Mesenteric fat pad (tissue), 1 donor: ENCODE measurements at regions not wholly inside any gene's neighbourhood (a gene's known extent, or its start where the extent isn't known, plus 50 kb on each side); places are given as distances from the start of the nearest gene placed in this dataset.
"Not testable (repeated sequence)": the region's sequence is repeated elsewhere in the genome, so short reads cannot be mapped to it uniquely, and the experiment has no call there.

Experiments
- DNase-seq: peaks from one replicate; pipeline ENCODE4 v3.0.0-alpha.2; 2020; ENCODE audit warnings: low spot score
- donor health status: DM: yes; HTN: yes; CAD: no.

DNA sequence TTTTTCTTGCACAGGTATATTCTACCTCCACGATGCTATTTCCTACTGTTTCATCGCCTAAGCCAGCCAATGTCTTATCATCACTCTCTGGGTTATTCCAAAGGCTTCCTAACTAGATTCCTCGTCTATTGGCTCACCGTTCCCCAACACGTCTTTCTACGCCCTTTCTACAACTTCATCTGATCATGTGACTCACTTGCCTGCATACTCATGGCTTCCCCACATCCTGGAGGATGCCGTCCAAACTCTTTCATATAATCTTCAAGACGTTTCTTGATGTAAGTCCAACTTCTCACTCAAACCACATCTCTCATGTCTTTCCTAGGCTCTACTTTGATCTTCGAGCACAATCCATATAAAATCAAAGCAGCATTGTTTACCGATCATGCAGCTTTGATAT lies 322.0 kb upstream of the PPARGC1A start:
- DNase-seq = no peak

DNA sequence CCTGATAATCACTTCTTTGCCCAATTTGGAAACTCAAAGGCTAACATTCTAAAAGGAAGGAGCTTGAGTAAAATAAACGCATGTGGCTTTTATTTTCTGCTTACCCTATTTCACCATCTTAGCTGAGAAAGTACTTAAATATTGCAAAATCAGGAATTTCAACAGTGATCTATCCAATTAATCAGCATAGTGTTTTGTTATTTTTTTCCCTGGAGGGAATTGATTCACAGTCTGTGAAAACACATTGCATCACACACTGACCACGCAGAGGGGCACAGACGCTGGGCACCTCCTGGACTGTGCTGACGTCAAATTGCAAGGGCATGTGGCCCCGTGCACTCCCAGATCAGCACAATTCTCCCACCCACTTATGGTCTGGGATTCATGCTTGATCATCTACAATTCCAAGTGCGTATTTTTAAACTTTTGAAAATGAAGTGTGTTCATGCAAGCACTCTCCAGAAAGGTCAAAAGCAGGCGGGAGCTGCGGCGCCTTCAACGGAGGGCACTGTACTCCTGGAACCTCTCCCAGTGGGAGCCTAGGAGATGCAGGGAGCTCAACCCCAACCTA lies 320.6 kb upstream of the PPARGC1A start:
- no peak for DNase-seq

DNA sequence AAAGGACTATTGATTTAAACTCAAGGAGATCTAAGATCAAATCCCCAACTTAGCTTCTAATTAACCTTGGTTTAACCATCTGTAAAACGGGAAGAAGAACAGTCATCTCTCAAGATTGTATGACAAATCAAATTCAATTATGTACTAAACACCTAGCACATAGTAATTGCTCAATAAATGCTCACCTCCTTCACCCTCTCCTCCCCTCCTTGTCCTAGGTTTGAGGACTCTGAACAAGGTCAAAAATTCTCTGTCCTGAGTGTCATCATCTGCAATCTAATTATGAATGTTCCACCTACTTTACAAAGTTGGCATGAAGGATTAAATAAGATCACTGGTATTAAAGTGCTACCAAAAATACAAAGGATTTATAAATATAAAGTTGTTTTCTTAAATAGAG lies 320.1 kb upstream of the PPARGC1A start:
- no peak for DNase-seq

DNA sequence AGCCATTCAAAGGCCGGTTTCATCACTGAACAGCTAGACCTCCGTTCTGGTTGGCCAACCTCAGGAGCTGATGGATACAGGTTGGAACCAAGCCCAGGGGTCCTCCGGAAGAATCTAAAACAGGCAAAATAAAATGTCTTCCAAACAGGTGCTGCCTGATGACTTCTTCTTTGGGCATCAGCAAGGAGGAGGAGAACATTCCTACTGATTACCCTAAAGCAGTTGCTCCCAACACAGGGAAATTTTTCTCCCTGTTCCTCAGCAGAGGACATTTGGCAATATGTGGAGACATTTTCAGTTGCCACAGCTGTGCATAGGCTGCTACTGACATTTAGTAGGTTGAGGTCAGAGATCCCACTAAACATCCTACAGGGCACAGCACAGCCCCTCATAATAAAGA lies 319.3 kb upstream of the PPARGC1A start:
- DNase-seq = no peak

DNA sequence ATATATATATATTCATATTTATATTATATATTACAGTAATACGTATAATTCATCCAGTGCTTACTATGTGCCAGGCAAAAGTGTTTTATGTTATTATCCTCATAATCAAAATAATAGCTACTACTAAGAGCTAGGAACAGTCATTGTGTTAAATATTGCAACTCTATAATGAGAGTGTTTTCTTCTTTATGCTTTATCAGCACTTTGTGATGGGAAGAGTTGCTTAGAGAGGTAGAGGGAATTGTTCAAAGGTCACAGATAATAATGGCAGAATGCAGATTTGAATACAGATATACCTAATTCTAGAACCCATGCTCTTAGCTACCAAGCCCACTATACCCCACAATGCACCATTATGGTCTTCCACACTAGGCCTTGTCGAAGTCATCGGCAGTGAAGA lies 318.8 kb upstream of the PPARGC1A start:
- DNase-seq = no peak

DNA sequence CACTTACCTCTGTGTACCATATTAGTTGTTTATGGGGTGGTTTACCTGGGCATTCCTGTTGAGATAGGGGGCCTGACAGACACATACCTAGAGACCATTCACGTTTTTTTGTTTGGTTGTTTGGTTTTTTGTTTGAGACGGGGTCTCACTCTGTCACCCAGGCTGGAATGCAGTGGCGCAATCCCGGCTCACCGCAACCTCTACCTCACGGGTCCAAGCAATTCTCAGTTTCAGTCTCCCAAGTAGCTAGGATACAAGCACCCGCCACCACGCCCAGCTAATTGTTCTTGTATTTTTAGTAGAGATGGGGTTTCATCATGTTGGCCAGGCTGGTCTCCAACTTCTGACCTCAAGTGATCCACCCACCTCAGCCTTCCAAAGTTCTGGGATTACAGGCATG lies 314.9 kb upstream of the PPARGC1A start:
- DNase-seq = not testable (repeated sequence)

DNA sequence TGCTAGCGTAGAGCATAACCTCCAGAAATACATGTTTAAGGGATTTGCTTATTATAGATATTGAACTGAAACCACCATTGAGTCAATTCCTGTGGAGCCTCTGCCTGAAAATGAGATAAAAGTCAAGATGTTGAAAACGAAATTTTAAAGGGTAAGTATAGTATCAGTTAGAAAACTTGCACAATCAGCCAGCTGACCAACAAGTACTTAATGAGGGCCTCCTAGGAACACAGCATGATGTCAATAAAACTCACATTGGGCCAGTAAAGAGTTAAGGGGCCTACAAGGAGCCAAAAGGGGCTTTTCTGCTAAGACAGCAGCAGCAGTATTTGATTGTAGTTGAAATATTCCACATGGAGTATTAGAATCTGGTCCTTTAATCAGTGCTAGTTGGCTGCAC lies 314.1 kb upstream of the PPARGC1A start:
- DNase-seq = no peak

DNA sequence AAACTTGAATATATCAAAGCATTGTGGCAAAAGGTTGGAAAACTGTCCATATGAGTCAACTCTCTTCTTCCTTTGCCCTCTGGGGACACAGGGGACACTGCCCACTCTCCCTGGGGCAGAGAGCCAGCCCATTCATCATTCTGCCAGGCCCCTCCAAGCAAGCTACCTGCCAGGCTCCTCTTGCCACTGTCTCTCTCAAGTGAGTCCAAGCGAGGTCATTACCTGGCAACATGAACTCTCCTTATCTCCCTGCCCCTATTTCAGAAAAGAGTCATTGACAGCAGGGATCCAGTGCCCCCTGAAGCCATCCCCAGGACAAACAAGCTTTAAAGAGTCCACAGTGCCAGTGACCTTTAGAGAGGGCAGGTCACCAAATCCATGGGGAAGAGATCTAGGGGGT lies 312.7 kb upstream of the PPARGC1A start:
- no peak for DNase-seq

DNA sequence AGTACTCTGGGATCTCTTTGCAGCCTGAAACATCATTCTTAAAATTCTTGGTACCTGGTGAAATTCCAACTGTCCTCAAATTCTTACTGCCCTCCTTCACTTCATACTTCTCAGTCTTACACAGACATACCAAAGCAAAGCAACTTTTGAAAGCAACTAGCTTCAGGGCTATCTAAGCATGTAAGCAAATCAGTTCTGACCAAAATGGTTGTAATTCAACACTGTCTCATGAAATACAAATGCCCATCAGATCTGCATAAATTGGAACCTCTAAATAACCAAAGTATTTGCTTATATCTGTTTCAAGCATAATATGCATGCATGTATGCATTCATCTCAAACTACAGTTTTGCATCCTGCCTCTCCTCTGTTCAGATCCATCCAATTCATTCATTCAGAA lies 308.1 kb upstream of the PPARGC1A start:
- no peak for DNase-seq

DNA sequence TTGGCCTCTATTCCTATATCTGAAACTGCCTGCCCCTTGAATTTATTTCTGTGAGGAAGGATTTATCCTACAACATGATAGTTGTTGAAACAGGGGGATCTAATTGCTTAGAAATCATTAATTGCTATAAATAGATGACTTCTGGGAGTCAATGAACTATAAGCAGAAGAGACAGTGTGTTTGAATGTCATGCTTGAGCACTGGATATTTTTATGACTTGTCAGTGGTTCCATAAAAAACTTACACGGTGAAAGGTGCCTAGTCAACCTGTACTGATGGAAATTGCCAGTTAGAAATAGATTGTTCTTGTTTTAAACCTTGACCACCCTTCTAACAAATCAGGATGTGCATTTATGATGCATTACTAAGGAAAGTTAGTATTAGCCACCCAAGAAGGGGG lies 306.9 kb upstream of the PPARGC1A start:
- DNase-seq = no peak

DNA sequence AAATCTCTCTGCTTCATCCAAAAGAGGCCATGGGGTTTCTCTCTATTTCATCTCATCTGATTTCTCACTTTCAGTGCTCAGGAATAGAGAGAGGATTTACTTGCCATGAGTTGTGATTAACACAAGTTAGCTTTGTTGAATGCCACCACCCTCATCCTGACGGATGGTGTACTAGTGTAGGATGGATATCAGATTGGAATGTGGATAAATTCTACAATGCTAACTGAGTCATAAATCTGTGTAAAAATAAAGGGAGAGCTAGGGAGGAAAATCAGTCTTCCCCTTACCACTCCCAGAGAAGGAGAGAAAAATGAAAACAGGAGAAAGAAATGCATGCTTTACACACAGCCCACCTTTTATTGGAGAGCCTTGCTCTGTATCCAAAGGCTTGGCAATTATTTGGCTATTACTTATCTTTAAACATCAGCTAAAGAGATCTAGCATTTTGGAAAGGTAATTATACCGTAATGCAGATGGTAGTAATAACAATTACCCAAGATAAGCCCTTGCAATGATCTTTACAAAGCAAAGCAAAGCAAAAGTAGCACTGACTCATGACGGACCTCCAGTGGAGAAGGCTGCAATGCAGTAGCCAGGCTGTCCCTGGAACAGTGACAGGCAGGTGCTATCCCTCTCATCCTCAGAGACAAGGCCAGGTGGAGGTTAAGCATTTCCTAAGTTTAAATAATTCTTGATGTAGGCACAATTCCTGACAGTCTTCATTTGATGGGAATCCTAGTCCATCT lies 306.3 kb upstream of the PPARGC1A start:
- no peak for DNase-seq

DNA sequence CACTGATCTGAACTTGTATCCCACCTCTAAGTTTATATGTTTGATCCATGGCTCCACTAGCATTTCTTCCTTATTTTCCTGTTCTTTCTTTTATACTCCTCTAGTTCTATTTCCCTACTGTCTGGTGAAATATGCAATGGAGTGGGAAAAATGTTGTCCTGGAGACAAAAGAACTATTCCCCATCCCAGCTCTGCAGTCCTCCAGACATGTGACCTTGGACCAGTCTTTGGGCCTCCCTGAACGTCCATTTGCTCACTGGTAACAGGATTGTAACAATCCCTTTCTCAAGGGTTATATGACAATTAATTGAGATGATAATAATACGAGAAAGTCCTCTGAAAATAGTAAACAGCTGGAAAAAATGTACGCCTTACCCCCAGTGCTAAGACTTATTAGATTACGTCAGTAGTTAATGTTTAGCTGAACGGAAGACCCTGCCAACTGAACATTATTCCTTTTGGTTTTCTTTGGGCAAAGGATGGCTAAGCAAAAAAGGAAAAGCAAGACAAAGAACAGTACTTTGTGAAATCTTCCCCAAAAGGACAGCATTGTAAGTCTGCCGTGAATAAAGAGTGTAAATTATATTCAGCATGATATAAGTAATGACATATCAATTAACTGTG lies 302.3 kb upstream of the PPARGC1A start:
- DNase-seq = no peak

DNA sequence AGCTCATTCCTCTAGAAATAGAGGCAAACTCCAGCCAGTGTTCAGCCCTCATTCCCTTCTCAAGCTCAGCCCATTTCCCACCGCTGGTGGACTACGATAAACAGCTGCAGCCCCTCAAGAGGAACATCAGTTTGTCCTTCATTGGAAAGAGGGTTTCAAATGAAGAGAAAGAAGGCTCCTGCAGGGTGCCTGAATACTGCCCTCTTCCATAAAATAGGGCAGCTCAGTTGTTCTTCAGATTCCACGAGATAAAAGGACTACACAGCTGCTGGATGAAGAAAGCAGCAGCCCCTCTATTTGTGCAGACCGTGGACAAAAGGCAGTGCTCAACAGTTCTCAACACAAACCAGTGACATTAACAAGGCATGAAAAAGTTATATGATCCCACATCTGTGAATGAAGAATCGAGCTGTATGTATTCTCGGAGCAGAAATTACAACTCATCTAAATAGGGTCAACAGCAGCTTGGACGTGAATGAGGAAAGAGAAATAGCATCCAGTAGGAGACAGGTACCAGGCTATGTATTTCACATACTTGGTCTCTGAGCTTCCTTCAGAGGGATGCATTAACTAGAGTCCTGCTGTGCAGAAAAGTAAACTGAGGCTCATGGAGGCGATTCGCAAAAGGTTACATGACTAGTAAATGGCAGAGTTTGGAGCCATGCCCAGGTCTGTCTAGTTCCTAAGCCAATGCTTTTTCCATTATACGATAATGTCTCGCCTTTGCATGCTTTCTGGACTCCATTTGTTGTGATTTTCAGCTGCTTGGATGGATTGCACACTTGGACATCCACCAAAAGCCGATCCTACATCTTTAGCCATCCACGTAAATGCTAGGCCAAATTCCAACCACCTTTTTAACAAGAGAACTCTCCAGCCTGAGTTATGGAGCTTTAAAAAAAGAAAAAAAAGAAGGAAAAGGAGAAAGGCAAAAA lies 301.2 kb upstream of the PPARGC1A start:
- DNase-seq = no peak

DNA sequence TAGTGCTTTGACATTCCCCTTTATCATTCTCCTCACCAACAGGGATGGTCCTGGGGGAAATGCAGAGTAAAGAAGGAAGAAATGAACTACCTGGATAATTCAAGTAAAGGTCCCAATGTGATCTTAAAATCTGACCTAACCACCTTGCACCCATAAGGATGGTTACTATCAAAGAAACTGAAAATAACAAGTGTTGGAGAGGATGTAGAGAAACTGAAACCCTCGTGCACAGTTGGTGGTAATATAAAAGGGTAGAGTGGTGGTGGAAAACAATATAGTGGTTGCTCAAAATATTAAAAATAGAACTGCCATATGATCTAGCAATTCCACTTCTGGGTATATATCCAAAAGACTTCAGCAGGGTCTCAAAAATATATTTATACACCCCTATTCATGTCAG lies 298.6 kb upstream of the PPARGC1A start:
- DNase-seq = no peak

DNA sequence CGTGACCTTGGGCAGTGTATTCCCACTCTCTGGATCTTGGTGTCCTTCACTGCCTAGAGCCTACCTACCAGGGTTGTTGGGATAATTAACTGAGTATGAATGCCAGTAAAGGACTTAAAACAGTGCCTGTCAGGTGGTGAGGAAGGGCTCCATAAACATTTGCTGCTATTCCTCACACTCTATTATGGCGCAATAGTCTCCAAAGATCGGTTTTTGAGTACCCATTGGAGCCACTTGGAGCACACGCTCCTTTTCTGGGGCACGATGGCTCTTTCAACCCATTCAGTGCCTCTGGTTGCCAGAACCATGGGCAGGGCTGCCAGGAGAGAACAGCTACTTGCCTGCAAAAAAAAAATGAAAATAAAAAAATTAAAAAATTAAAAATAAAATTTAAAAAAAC lies 296.6 kb upstream of the PPARGC1A start:
- DNase-seq = no peak

DNA sequence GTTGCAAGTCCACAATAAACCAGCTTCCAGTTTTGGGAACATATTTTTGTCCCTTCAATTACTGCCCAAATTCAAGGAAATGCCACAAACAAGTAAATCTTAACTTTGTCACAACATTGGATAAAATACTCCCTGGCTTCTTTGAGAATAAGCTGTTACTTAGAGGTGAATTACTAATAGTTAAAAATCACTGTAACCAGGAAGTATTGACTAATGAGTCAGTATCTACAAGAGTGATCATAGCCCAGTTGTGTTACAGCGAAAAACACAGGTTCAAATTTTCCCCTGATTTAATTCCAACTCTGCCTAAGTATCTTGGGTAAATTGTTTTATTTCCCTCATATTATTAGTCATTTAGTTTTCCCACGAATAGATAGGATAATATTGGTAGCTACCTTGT lies 291.2 kb upstream of the PPARGC1A start:
- no peak for DNase-seq

DNA sequence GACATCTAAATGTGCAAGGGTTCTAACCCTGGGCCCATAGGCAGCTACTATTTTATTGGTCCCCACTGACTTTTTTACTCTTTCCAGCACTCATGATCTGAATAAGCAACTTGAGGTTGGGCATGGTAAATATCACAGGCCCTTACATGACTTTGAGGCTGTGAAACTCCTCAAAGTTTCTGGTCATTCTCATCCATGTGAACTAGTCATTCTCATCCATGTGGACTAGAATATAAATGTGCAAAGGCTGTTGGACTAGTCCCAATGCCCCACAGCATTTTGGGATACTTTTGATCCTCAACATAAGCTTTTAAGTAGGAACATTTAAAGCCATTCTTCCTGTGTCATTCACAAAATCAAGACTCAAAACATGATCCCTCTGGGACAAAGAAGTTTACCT lies 290.7 kb upstream of the PPARGC1A start:
- no peak for DNase-seq

DNA sequence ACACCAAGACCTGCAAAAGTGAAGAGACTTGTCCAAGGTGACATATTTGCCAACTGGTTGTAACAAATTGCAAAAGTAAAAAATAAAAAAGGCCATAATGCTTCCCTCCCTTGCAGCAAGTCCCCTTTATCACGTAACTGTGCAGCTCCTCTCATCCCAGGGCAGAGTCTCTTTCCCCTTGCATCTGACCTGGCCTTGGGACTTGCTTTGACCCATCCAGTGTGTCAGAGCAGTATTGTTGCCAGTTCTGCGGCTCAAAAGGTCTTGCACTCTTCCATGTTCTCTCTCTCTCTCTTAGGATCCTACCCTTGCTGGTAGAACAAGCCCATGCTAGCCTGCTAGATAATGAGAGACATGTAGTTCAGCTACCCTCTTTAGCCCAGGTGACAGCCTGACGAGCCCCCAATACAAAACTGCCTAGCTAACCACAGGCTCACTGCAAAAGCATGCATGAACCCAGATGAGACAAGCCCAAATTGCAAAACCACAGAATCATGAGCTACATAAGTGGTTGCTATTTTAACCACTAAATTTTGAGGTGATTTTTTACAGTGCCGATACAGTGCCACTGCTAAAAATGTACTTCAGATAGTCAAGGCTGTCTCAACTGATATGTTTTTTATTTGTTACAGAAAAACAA lies 289.5 kb upstream of the PPARGC1A start:
- DNase-seq = no peak

DNA sequence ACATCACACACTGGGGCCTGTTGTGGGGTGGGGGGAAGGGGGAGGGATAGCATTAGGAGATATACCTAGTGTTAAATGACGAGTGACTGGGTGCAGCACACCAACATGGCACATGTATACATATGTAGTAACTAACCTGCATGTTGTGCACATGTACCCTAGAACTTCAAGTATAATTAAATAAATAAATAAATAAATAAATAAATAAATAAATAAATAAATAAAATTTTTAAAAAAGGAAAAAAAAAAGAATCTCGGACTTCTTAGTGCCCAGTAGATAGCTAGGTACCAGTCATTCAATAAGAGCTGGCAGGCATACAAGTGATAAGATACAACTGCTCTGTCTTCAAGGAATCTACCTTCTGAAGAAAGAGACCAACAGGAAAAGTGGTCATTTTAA lies 287.6 kb upstream of the PPARGC1A start:
- not testable (repeated sequence) for DNase-seq

DNA sequence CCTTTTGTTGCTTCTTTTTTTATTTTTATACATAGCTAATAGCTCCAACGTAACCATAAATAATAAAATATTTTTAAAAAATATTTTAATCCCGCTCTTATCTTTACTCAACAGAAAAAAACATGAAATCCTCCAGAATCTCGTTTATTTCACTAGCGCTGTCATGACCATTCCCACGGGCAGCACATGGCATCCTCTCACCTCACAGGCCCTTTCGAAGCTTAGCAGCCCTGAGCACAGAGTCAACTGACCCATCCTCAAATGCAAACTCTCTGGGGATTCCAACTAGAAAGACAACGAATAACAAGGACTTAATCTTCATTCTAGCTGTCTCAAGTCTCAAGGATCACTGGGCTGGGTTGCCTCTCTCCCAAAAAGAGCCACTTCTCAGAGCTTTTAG lies 285.9 kb upstream of the PPARGC1A start:
- DNase-seq = no peak

DNA sequence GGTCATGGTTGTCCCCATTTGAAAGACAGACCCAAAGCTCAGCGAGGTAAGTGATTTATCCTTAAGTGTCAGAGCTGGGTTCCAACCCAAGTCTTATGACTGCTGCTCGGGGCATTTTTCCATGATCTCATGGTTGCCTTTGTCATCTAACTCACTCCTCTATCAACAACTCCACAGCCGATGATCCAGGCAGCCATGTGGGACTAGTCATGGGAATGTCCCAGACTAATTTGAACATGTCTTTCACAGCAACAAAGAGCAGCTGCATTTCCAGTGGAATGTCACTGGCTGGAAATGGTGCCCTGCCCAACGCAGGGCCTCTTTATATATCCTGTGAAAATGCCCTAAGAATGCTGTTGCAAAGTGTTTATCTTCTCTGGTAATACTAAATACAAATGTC lies 284.8 kb upstream of the PPARGC1A start:
- DNase-seq = no peak
